ENCODE measurements at regions not wholly inside any gene's neighbourhood (a gene's known extent, or its start where the extent isn't known, plus 50 kb on each side); places are given as distances from the start of the nearest gene placed in this dataset.

DNA sequence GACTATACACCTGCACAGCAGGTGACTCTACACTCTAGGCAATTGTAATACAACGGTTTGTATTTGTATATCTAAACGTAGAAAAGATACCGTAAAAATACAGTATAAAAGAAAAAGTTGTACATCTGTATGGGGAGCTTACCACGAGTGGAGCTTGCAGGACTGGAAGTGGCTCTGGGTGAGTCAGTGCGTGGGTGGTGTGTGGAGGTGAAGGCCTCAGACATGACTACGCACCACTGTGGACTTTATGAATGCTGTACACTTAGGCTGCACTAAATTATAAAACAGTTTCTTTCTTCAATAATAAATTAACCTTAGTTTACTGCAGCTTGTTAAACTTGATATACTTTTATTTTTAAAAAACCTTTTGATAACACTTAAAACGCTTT is 85.0 kb upstream of the FAT1 start:
- intact Hi-C loops (cut with micrococcal nuclease), result no loop called here
- ATAC-seq, result no peak
- no peak for DNase-seq
- no peak overlapping the region for H3K27ac ChIP-seq (ENCODE audit: low read length)
- Mint-ChIP-seq H3K4me1 (no peaks in the 10 kb centered on the region), H3K27me3 (ENCODE audit: low read depth in 2 of 2) (no peaks in the 10 kb centered on the region), H3K9me3 (peaks cover 6% of the 10 kb centered on the region in 2 donors), H3K4me3 (no peak overlapping the region), H3K27ac (no peak overlapping the region), H3K36me3 (no peaks in the 10 kb centered on the region)
- no peaks in the 10 kb centered on the region for H3K36me3 ChIP-seq (ENCODE audit: control insufficient read depth, insufficient read depth, low read length)
- WGBS (ENCODE audit: insufficient coverage), result 87% methylated on average over 5 of the region's 7 CpGs
- no peak overlapping the region for H3K4me3 ChIP-seq (ENCODE audit: low read length)
- H3K4me1 ChIP-seq (ENCODE audit: control insufficient read depth, insufficient read depth, low read length), result no peaks in the 10 kb centered on the region
- TF ChIP-seq CTCF (IDR thresholded peaks at IDR 0.05), result no peak
- H3K9me3 ChIP-seq (ENCODE audit: control insufficient read depth, insufficient read depth, low read length), result peaks cover 3% of the 10 kb centered on the region
- H3K27me3 ChIP-seq (ENCODE audit: control insufficient read depth, insufficient read depth, low read length), result no peaks in the 10 kb centered on the region

- H3K27me3 ChIP-seq (ENCODE audit: control insufficient read depth, insufficient read depth, low read length), result no peaks in the 10 kb centered on the region
- Mint-ChIP-seq H3K36me3 (no peaks in the 10 kb centered on the region), H3K27me3 (ENCODE audit: low read depth in 2 of 2) (no peaks in the 10 kb centered on the region), H3K4me3 (no peak overlapping the region), H3K9me3 (peaks cover 6% of the 10 kb centered on the region in 2 donors), H3K4me1 (no peaks in the 10 kb centered on the region), H3K27ac (no peak overlapping the region)
- 95% methylated on average over 2 of the region's 2 CpGs for WGBS (ENCODE audit: insufficient coverage)
- no peak for DNase-seq
- ATAC-seq, result no peak
- H3K27ac ChIP-seq (ENCODE audit: low read length), result no peak overlapping the region
- H3K4me1 ChIP-seq (ENCODE audit: control insufficient read depth, insufficient read depth, low read length), result no peaks in the 10 kb centered on the region
- TF ChIP-seq CTCF (IDR thresholded peaks at IDR 0.05), result no peak
- H3K9me3 ChIP-seq (ENCODE audit: control insufficient read depth, insufficient read depth, low read length), result peaks cover 3% of the 10 kb centered on the region
- H3K4me3 ChIP-seq (ENCODE audit: low read length), result no peak overlapping the region
- no peaks in the 10 kb centered on the region for H3K36me3 ChIP-seq (ENCODE audit: control insufficient read depth, insufficient read depth, low read length)
- intact Hi-C loops (cut with micrococcal nuclease), result no loop called here
These were observed 85.4 kb upstream of the FAT1 start for GRCh38 chr4:186809070-186809469.

DNA sequence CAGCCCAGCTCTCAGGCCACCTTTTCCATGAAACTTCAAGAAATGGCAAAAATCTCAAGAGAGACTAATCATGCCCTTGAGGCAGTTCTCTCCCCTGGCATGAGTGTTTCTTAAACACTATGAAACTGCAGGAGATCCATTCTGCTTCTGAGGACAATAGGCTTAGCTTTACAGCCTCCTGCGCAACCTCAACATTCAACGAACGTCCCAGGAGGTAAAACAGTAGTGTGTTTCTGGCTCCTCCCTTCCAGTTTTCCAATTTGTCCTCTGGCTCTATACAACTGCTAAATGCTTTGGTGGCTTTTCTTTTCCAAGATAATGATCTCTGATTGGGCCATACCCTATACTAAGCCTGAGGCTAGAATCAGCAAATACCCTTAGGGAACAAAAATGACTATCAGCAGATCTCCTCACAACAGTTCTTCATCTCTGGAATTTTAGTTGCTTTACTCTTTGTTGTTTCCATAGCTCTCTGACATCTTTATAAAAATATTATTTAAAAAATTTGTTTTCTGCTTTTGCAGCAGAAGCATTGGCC is 87.0 kb upstream of the FAT1 start:
- H3K27me3 ChIP-seq (ENCODE audit: control insufficient read depth, insufficient read depth, low read length), result no peaks in the 10 kb centered on the region
- no peak overlapping the region for H3K27ac Mint-ChIP-seq
- DNase-seq (no peak), ATAC-seq (no peak)
- no peaks in the 10 kb centered on the region for H3K4me1 ChIP-seq (ENCODE audit: control insufficient read depth, insufficient read depth, low read length)
- no peaks in the 10 kb centered on the region for H3K27me3 Mint-ChIP-seq (ENCODE audit: low read depth in 2 of 2)
- H3K27ac ChIP-seq (ENCODE audit: low read length), result no peak overlapping the region
- intact Hi-C loops (cut with micrococcal nuclease), result no loop called here
- H3K36me3 Mint-ChIP-seq, result no peaks in the 10 kb centered on the region
- H3K4me1 Mint-ChIP-seq, result no peaks in the 10 kb centered on the region
- H3K4me3 ChIP-seq (ENCODE audit: low read length), result no peak overlapping the region
- no peak for TF ChIP-seq CTCF (IDR thresholded peaks at IDR 0.05)
- H3K4me3 Mint-ChIP-seq, result no peak overlapping the region
- H3K9me3 ChIP-seq (ENCODE audit: control insufficient read depth, insufficient read depth, low read length), result peaks cover 3% of the 10 kb centered on the region
- H3K9me3 Mint-ChIP-seq, result peaks cover 6 to 8% of the 10 kb centered on the region in 2 donors
- H3K36me3 ChIP-seq (ENCODE audit: control insufficient read depth, insufficient read depth, low read length), result no peaks in the 10 kb centered on the region
- 99% methylated on average over 3 of the region's 3 CpGs for WGBS (ENCODE audit: insufficient coverage)

DNA sequence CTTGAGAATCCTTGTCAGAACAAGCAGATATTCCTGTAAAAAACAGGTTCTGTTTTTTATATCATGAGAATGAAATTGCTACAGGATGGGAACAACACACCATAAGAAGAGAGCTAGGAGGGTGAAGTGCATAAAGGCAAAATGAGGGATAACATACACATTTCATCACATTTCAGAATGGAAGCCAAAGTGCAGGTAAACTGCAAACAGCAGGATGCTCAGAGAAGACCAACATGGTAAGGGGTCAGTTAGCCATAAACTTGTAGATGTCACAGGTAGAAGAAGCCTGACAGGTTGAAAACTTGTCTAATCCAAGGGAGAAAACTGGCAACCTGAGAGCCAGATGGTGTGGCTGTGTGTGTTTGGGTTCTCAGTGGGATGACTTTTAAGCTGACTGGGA is 88.9 kb upstream of the FAT1 start:
- Histone ChIP-seq H3K4me3 (ENCODE audit: low read length) (no peak overlapping the region), H3K9me3 (ENCODE audit: control insufficient read depth, insufficient read depth, low read length) (peaks cover 3% of the 10 kb centered on the region), H3K27ac (ENCODE audit: low read length) (no peak overlapping the region), H3K36me3 (ENCODE audit: control insufficient read depth, insufficient read depth, low read length) (no peaks in the 10 kb centered on the region), H3K27me3 (ENCODE audit: control insufficient read depth, insufficient read depth, low read length) (no peaks in the 10 kb centered on the region), H3K4me1 (ENCODE audit: control insufficient read depth, insufficient read depth, low read length) (no peaks in the 10 kb centered on the region)
- ATAC-seq, result no peak
- H3K27ac Mint-ChIP-seq, result no peak overlapping the region
- intact Hi-C loops (cut with micrococcal nuclease), result no loop called here
- no peak for DNase-seq
- peaks cover 6 to 11% of the 10 kb centered on the region in 2 donors for H3K9me3 Mint-ChIP-seq
- H3K36me3 Mint-ChIP-seq, result no peaks in the 10 kb centered on the region
- TF ChIP-seq CTCF (IDR thresholded peaks at IDR 0.05), result no peak
- H3K4me1 Mint-ChIP-seq, result no peaks in the 10 kb centered on the region
- H3K4me3 Mint-ChIP-seq, result no peak overlapping the region
- H3K27me3 Mint-ChIP-seq (ENCODE audit: low read depth in 2 of 2), result no peaks in the 10 kb centered on the region
